ENCODE measurements at regions not wholly inside any gene's neighbourhood (a gene's known extent, or its start where the extent isn't known, plus 50 kb on each side); places are given as distances from the start of the nearest gene placed in this dataset.

- Histone ChIP-seq H3K27me3 (ENCODE audit: insufficient read depth, low read length) (no peaks in the 10 kb centered on the region), H3K79me2 (ENCODE audit: insufficient read depth, low read length) (no peaks in the 10 kb centered on the region), H3K27ac (ENCODE audit: low read depth, low read length) (peak overlapping the region; percentile 28), H2AFZ (ENCODE audit: low read depth, low read length) (no peak overlapping the region), H3K9ac (ENCODE audit: low read length) (no peak overlapping the region), H3K36me3 (ENCODE audit: insufficient read depth, low read length) (no peaks in the 10 kb centered on the region), H3K4me1 (ENCODE audit: insufficient read depth, low read length) (peaks cover 4% of the 10 kb centered on the region), H3K9me3 (ENCODE audit: insufficient read depth, low read depth, low read length) (no peaks in the 10 kb centered on the region), H3K4me3 (ENCODE audit: insufficient read depth, low read depth, low read length) (no peak overlapping the region), H4K20me1 (ENCODE audit: insufficient read depth, low read length) (no peaks in the 10 kb centered on the region), H3K4me2 (ENCODE audit: low read length) (peak overlapping the region; percentile 45)
- Mint-ChIP-seq H3K36me3 (ENCODE audit: low read depth, unreplicated experiment) (no peaks in the 10 kb centered on the region), H3K27me3 (ENCODE audit: low read depth, unreplicated experiment) (no peaks in the 10 kb centered on the region), H3K27ac (ENCODE audit: unreplicated experiment) (peak overlapping the region; percentile 74), H3K9me3 (ENCODE audit: unreplicated experiment) (no peaks in the 10 kb centered on the region), H3K4me3 (ENCODE audit: unreplicated experiment) (no peak overlapping the region), H3K4me1 (ENCODE audit: low read depth, unreplicated experiment) (peaks cover 29% of the 10 kb centered on the region)
- DNase-seq (ENCODE audit: low read depth) (peak; percentile 95), FAIRE-seq (no peak)
- TF ChIP-seq EZH2 (IDR thresholded peaks at IDR 0.05; ENCODE audit: insufficient read depth, low read length) (no peak), CTCF (IDR thresholded peaks at IDR 0.05; ENCODE audit: insufficient read depth, low read depth, low read length) (no peak)
These were observed 859.7 kb downstream of the GALC start for GRCh38 chr14:87133073-87133801.

GRCh38 chr14:87131879-87132278 is 861.1 kb downstream of the GALC start:
- TF ChIP-seq EZH2 (IDR thresholded peaks at IDR 0.05; ENCODE audit: insufficient read depth, low read length) (no peak), CTCF (IDR thresholded peaks at IDR 0.05; ENCODE audit: insufficient read depth, low read depth, low read length) (no peak)
- H3K4me3 Mint-ChIP-seq (ENCODE audit: unreplicated experiment), result no peak overlapping the region
- H3K27ac Mint-ChIP-seq (ENCODE audit: unreplicated experiment), result no peak overlapping the region
- Histone ChIP-seq H2AFZ (ENCODE audit: low read depth, low read length) (no peak overlapping the region), H4K20me1 (ENCODE audit: insufficient read depth, low read length) (no peaks in the 10 kb centered on the region), H3K4me2 (ENCODE audit: low read length) (peak overlapping the region; percentile 59), H3K4me3 (ENCODE audit: insufficient read depth, low read depth, low read length) (no peak overlapping the region), H3K27me3 (ENCODE audit: insufficient read depth, low read length) (no peaks in the 10 kb centered on the region), H3K27ac (ENCODE audit: low read depth, low read length) (no peak overlapping the region), H3K79me2 (ENCODE audit: insufficient read depth, low read length) (no peaks in the 10 kb centered on the region), H3K4me1 (ENCODE audit: insufficient read depth, low read length) (peaks cover 4% of the 10 kb centered on the region), H3K9me3 (ENCODE audit: insufficient read depth, low read depth, low read length) (no peaks in the 10 kb centered on the region), H3K9ac (ENCODE audit: low read length) (no peak overlapping the region), H3K36me3 (ENCODE audit: insufficient read depth, low read length) (no peaks in the 10 kb centered on the region)
- FAIRE-seq, result peak; percentile 20
- peak; percentile 88 for DNase-seq (ENCODE audit: low read depth)
- no peaks in the 10 kb centered on the region for H3K27me3 Mint-ChIP-seq (ENCODE audit: low read depth, unreplicated experiment)
- no peaks in the 10 kb centered on the region for H3K9me3 Mint-ChIP-seq (ENCODE audit: unreplicated experiment)
- H3K4me1 Mint-ChIP-seq (ENCODE audit: low read depth, unreplicated experiment), result peaks cover 29% of the 10 kb centered on the region
- H3K36me3 Mint-ChIP-seq (ENCODE audit: low read depth, unreplicated experiment), result no peaks in the 10 kb centered on the region

- no peaks in the 10 kb centered on the region for H3K4me1 Mint-ChIP-seq (ENCODE audit: low read depth, unreplicated experiment)
- H2AFZ ChIP-seq (ENCODE audit: low read depth, low read length), result no peak overlapping the region
- H3K9me3 Mint-ChIP-seq (ENCODE audit: unreplicated experiment), result peaks cover 4% of the 10 kb centered on the region
These were observed 870.8 kb downstream of the GALC start for GRCh38 chr14:87122166-87122565.

More at GRCh38 chr14:87122166-87122565, 870.8 kb downstream of the GALC start:
- DNase-seq (ENCODE audit: low read depth) (no peak), FAIRE-seq (no peak)
- H3K4me3 Mint-ChIP-seq (ENCODE audit: unreplicated experiment), result no peak overlapping the region
- Histone ChIP-seq H3K4me2 (ENCODE audit: low read length) (no peak overlapping the region), H3K4me1 (ENCODE audit: insufficient read depth, low read length) (no peaks in the 10 kb centered on the region), H3K9me3 (ENCODE audit: insufficient read depth, low read depth, low read length) (no peaks in the 10 kb centered on the region), H4K20me1 (ENCODE audit: insufficient read depth, low read length) (no peaks in the 10 kb centered on the region), H3K79me2 (ENCODE audit: insufficient read depth, low read length) (no peaks in the 10 kb centered on the region), H3K9ac (ENCODE audit: low read length) (no peak overlapping the region), H3K27me3 (ENCODE audit: insufficient read depth, low read length) (no peaks in the 10 kb centered on the region), H3K4me3 (ENCODE audit: insufficient read depth, low read depth, low read length) (no peak overlapping the region), H3K27ac (ENCODE audit: low read depth, low read length) (no peak overlapping the region), H3K36me3 (ENCODE audit: insufficient read depth, low read length) (no peaks in the 10 kb centered on the region)
- no peaks in the 10 kb centered on the region for H3K36me3 Mint-ChIP-seq (ENCODE audit: low read depth, unreplicated experiment)
- H3K27ac Mint-ChIP-seq (ENCODE audit: unreplicated experiment), result no peak overlapping the region
- no peaks in the 10 kb centered on the region for H3K27me3 Mint-ChIP-seq (ENCODE audit: low read depth, unreplicated experiment)
- no peak for TF ChIP-seq CTCF (IDR thresholded peaks at IDR 0.05; ENCODE audit: insufficient read depth, low read depth, low read length)
- no peak for TF ChIP-seq EZH2 (IDR thresholded peaks at IDR 0.05; ENCODE audit: insufficient read depth, low read length)
